IPS-15b (cell line): ENCODE measurements at regions not wholly inside any gene's neighbourhood (a gene's known extent, or its start where the extent isn't known, plus 50 kb on each side); places are given as distances from the start of the nearest gene placed in this dataset.

ENCODE experiments used
- H3K27me3 ChIP-seq: one replicate; pipeline ENCODE4 v1.6.1; 2013; ENCODE audit warnings: low read length; ENCODE audit not compliant: control insufficient read depth, insufficient read depth
- H3K36me3 ChIP-seq: one replicate; pipeline ENCODE4 v1.6.1; 2013; ENCODE audit warnings: low read length; ENCODE audit not compliant: control insufficient read depth, insufficient read depth
- H3K4me1 ChIP-seq: one replicate; pipeline ENCODE4 v1.6.1; 2013; ENCODE audit warnings: mild to moderate bottlenecking, low read length; ENCODE audit not compliant: control insufficient read depth, insufficient read depth
- H3K4me3 ChIP-seq: one replicate; pipeline ENCODE4 v1.5.1; 2013; ENCODE audit warnings: low read depth, low read length
- H3K9ac ChIP-seq: one replicate; pipeline ENCODE4 v1.6.1; 2013; ENCODE audit warnings: low read depth, mild to moderate bottlenecking, low read length
- H3K9me3 ChIP-seq: one replicate; pipeline ENCODE4 v1.6.1; 2013; ENCODE audit warnings: mild to moderate bottlenecking, low read length; ENCODE audit not compliant: control insufficient read depth, insufficient read depth

GRCh38 chr11:92440701-92441442 lies 216.3 kb downstream of the FAT3 start:
- Histone ChIP-seq H3K36me3 (no peaks in the 10 kb centered on the region), H3K9ac (no peak overlapping the region), H3K27me3 (no peaks in the 10 kb centered on the region)

GRCh38 chr11:92441443-92441726 lies 216.8 kb downstream of the FAT3 start:
- Histone ChIP-seq H3K36me3 (no peaks in the 10 kb centered on the region), H3K27me3 (no peaks in the 10 kb centered on the region), H3K9ac (no peak overlapping the region), H3K9me3 (no peaks in the 10 kb centered on the region), H3K4me3 (no peak overlapping the region), H3K4me1 (peaks cover 5% of the 10 kb centered on the region)

More at GRCh38 chr11:92440701-92441442, 216.3 kb downstream of the FAT3 start:
- Histone ChIP-seq H3K4me3 (no peak overlapping the region), H3K4me1 (peaks cover 5% of the 10 kb centered on the region), H3K9me3 (no peaks in the 10 kb centered on the region)

GRCh38 chr11:92443199-92443598 lies 218.6 kb downstream of the FAT3 start:
- Histone ChIP-seq H3K9ac (no peak overlapping the region), H3K4me1 (peaks cover 5% of the 10 kb centered on the region), H3K36me3 (no peaks in the 10 kb centered on the region), H3K27me3 (no peaks in the 10 kb centered on the region), H3K9me3 (no peaks in the 10 kb centered on the region), H3K4me3 (no peak overlapping the region)

- H3K36me3 ChIP-seq: no peaks in the 10 kb centered on the region
- H3K4me3 ChIP-seq: no peak overlapping the region
- H3K27me3 ChIP-seq: no peaks in the 10 kb centered on the region
- no peaks in the 10 kb centered on the region for H3K9me3 ChIP-seq
- H3K9ac ChIP-seq: no peak overlapping the region
- peaks cover 9% of the 10 kb centered on the region for H3K4me1 ChIP-seq
Measured at GRCh38 chr11:92447586-92447985, 223.0 kb downstream of the FAT3 start.

GRCh38 chr11:92449222-92449621 lies 224.6 kb downstream of the FAT3 start:
- no peaks in the 10 kb centered on the region for H3K36me3 ChIP-seq
- no peak overlapping the region for H3K4me3 ChIP-seq
- no peaks in the 10 kb centered on the region for H3K27me3 ChIP-seq
- H3K4me1 ChIP-seq: peaks cover 9% of the 10 kb centered on the region
- no peaks in the 10 kb centered on the region for H3K9me3 ChIP-seq
- no peak overlapping the region for H3K9ac ChIP-seq

GRCh38 chr11:92449780-92450179 lies 225.2 kb downstream of the FAT3 start:
- Histone ChIP-seq H3K36me3 (no peaks in the 10 kb centered on the region), H3K4me3 (no peak overlapping the region), H3K4me1 (peaks cover 9% of the 10 kb centered on the region), H3K27me3 (no peaks in the 10 kb centered on the region), H3K9me3 (no peaks in the 10 kb centered on the region), H3K9ac (no peak overlapping the region)

- H3K36me3 ChIP-seq: no peaks in the 10 kb centered on the region
- no peak overlapping the region for H3K4me3 ChIP-seq
- H3K4me1 ChIP-seq: peaks cover 9% of the 10 kb centered on the region
- no peak overlapping the region for H3K9ac ChIP-seq
- H3K27me3 ChIP-seq: no peaks in the 10 kb centered on the region
- H3K9me3 ChIP-seq: no peaks in the 10 kb centered on the region
Measured at GRCh38 chr11:92451063-92451462, 226.4 kb downstream of the FAT3 start.

DNA sequence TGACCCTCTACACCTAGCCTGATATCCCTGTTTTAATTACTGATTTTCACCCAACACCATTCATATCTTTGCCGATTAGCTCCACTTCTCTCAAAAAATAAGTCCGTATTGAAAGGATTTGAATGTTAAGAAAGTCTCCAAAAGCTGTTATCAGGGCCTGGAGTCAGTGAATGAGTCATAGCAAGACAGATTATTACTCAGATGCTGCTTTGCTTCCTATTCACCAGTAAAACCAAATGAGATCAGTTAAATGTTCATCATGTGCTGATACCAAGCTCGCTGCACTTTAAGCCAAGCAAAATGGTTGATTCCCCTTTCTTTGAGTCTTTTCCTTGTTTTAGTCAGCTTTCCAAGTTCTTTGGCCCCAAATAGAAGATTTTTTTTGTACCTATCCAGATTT lies 228.4 kb downstream of the FAT3 start:
- Histone ChIP-seq H3K4me3 (no peak overlapping the region), H3K27me3 (no peaks in the 10 kb centered on the region), H3K4me1 (peaks cover 9% of the 10 kb centered on the region), H3K9me3 (no peaks in the 10 kb centered on the region), H3K36me3 (no peaks in the 10 kb centered on the region), H3K9ac (no peak overlapping the region)

DNA sequence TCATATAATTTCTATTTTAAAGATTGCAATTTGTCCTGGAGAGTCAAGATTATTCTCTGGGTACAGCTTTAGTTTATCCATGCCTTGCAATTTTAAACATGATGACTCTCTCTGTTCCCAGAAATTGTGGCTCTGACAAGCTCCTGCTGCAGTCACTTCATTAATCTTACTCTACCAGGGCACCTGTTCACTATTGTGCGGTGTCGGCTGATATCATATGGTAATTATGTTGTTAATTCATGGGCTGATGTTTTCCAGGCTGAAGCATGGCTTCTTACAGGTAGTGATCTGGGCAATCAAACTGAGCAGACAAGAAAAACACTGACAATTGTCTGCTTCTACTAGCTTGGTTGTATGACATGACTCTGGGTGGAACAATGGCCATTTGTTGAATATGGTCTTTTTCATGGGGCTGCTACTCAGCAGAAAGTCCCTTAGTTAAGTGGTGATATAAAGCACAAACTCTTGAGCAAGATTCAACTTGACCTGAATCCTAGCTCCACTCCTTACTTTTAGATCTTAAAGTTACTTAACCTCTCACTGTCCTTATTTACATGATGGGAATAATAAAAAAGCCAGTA lies 230.7 kb downstream of the FAT3 start:
- Histone ChIP-seq H3K9ac (no peak overlapping the region), H3K27me3 (no peaks in the 10 kb centered on the region), H3K9me3 (no peaks in the 10 kb centered on the region), H3K36me3 (no peaks in the 10 kb centered on the region), H3K4me3 (no peak overlapping the region), H3K4me1 (no peaks in the 10 kb centered on the region)

- Histone ChIP-seq H3K4me3 (no peak overlapping the region), H3K27me3 (no peaks in the 10 kb centered on the region), H3K9ac (no peak overlapping the region), H3K4me1 (no peaks in the 10 kb centered on the region), H3K36me3 (no peaks in the 10 kb centered on the region), H3K9me3 (no peaks in the 10 kb centered on the region)
Measured at GRCh38 chr11:92457250-92457649, 232.6 kb downstream of the FAT3 start.

DNA sequence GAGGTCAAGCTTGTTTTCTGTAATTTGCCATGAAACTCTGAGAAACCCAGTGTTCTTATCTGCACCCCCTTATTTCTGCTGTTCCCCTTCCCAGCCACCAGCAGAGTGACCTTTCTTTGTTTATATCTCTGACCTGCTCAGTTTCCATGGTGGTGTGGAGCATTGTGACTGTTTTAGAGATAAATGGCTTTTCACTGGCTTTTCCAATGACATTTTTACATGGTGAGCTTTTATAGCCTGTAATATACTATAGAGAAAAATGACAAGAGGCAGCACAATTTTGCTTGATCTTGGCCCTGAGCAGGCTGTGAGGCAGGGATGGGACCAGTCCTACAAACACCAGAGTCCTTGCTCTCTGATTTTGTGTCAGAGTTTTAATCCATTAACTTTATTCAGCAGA lies 233.9 kb downstream of the FAT3 start:
- H3K4me3 ChIP-seq: no peak overlapping the region
- no peak overlapping the region for H3K9ac ChIP-seq
- H3K4me1 ChIP-seq: no peaks in the 10 kb centered on the region
- no peaks in the 10 kb centered on the region for H3K9me3 ChIP-seq
- H3K36me3 ChIP-seq: no peaks in the 10 kb centered on the region
- H3K27me3 ChIP-seq: no peaks in the 10 kb centered on the region

DNA sequence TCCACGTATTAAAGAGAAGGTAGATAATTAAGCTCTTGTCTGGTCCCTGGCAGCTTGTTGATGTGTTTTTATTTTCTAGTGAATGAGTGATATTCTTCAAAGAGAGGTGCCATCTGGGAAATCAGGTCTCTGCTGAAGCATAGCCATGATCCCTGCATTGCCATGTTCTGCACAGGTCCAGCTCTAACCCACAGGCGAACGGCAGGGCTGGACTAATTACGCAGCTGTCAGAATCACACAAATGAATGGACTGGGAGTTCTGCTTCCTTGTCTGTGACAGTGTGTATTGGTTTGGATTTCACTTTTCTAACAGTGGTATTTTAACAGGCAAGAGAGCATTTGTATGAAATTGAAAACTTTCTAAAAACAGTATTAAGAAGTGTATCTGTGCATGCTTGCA lies 235.6 kb downstream of the FAT3 start:
- no peak overlapping the region for H3K4me3 ChIP-seq
- H3K4me1 ChIP-seq: no peaks in the 10 kb centered on the region
- H3K27me3 ChIP-seq: no peaks in the 10 kb centered on the region
- H3K9me3 ChIP-seq: no peaks in the 10 kb centered on the region
- H3K36me3 ChIP-seq: no peaks in the 10 kb centered on the region
- no peak overlapping the region for H3K9ac ChIP-seq
